Adrenal gland (tissue), 5 donors: ENCODE measurements at regions not wholly inside any gene's neighbourhood (a gene's known extent, or its start where the extent isn't known, plus 50 kb on each side); places are given as distances from the start of the nearest gene placed in this dataset.

Experiments used
- POLR2A ChIP-seq, 2 donors: fragments of 450-650 bp; IDR thresholded peaks; one replicate each; pipeline ENCODE4 v1.6.1; 2017; ENCODE audit warnings: antibody characterized with exemption in 2 of 2, mild to moderate bottlenecking in 2 of 2, moderate library complexity in 1 of 2
- TF ChIP-seq, protein P1 (sequence below), 6 experiments: fragments of 450-650 bp in 4 of 6; fragments of 200-600 bp in 2 of 6; sonication (generic) in 1 of 6; IDR thresholded peaks; 1 replicate in 5 of 6; 2 replicates in 1 of 6; pipeline versions ENCODE4 v1.5.1 to v1.8.0; 2016 to 2021; ENCODE audit warnings: antibody characterized with exemption in 6 of 6, mild to moderate bottlenecking in 2 of 6, moderate library complexity in 1 of 6
- donor health status: DM: no; HTN: no; CAD: no.

DNA sequence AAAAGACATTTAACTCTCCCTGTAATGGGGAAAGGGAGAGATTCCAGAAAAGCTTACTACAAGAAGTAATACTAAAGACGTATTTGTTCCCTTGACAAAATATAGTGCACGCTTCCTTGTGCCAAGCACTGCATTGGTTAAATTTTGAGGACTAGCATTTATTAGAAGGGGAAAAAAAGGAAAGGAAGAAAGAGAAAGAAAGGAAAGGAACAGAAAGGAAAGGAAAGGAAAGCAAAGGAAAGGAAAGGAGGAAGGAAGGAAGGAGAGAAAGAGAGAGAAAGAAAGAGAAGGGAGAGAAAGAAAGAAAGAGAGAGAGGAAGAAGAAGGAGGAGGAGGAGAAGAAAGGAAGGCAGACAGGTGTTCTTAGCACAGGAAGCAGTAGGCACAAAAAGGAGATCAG lies 110.1 kb upstream of the CDH6 start:
- TF ChIP-seq, protein P1, sequence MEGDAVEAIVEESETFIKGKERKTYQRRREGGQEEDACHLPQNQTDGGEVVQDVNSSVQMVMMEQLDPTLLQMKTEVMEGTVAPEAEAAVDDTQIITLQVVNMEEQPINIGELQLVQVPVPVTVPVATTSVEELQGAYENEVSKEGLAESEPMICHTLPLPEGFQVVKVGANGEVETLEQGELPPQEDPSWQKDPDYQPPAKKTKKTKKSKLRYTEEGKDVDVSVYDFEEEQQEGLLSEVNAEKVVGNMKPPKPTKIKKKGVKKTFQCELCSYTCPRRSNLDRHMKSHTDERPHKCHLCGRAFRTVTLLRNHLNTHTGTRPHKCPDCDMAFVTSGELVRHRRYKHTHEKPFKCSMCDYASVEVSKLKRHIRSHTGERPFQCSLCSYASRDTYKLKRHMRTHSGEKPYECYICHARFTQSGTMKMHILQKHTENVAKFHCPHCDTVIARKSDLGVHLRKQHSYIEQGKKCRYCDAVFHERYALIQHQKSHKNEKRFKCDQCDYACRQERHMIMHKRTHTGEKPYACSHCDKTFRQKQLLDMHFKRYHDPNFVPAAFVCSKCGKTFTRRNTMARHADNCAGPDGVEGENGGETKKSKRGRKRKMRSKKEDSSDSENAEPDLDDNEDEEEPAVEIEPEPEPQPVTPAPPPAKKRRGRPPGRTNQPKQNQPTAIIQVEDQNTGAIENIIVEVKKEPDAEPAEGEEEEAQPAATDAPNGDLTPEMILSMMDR (IDR thresholded peaks at IDR 0.05): no peak
- no peak for TF ChIP-seq POLR2A (IDR thresholded peaks at IDR 0.05)
